ENCODE measurements at regions not wholly inside any gene's neighbourhood (a gene's known extent, or its start where the extent isn't known, plus 50 kb on each side); places are given as distances from the start of the nearest gene placed in this dataset.

GRCh38 chr1:213656039-213656438 lies 331.7 kb upstream of the PROX1 start:
- no peak for TF ChIP-seq CTCF (IDR thresholded peaks at IDR 0.05)
- no peak for TF ChIP-seq EZH2 (IDR thresholded peaks at IDR 0.05; ENCODE audit: borderline replicate concordance, insufficient read depth, low read depth, low read length, poor library complexity, severe bottlenecking)

Measured in B cell (primary cell).